ENCODE measurements at regions not wholly inside any gene's neighbourhood (a gene's known extent, or its start where the extent isn't known, plus 50 kb on each side); places are given as distances from the start of the nearest gene placed in this dataset.

GRCh38 chr12:41701943-41702601 is 442.6 kb downstream of the GXYLT1 start:
- TF ChIP-seq POLR2A (IDR thresholded peaks at IDR 0.05) (no peak), CTCF (IDR thresholded peaks at IDR 0.05 in 4 of 5, conservative IDR thresholded peaks at IDR 0.05 in 1 of 5) (no peak)

Data from gastrocnemius medialis (tissue), 4 donors.